ENCODE measurements at regions not wholly inside any gene's neighbourhood (a gene's known extent, or its start where the extent isn't known, plus 50 kb on each side); places are given as distances from the start of the nearest gene placed in this dataset.
"Not testable (repeated sequence)": the region's sequence is repeated elsewhere in the genome, so short reads cannot be mapped to it uniquely, and the experiment has no call there.

DNA sequence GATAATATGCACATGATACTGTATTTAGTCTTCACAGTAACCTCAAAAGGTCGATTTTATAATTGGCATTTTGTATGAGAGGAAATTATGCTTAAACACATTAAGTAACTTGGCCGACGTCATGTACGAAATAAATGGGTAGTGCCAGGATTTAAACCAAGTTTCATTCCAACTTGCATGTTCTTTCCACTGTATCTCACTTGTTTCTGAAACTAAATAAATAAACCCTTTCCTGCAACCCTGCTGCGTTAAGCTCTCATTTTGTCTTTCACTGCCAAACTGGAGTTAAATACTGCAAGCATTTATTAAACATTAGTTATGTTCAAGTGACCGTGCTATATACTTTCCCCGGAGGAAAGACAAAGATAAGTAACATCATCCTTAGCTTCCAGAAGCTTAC is 293.9 kb upstream of the PRKD1 start:
- DNase-seq (ENCODE audit: low spot score) = no peak

DNA sequence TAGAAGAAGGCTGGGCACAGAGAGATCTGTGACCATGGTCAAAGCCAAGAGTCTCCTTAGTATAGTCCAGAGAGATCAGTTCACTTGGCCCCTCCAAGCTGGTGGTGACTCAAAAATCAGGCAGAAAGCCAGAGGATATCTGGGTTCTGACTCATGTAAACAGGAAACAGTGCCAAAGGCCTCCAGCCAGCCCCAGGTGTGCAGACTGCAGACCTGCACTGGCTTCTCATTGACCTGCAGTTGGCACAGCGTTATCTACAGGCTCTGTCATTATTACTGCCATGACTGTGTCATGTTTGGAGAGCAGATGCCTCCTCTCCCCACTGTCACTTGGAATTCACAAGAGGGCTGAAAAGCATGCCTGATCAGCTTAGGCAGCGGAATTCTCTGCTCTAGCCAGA is 295.7 kb upstream of the PRKD1 start:
- DNase-seq (ENCODE audit: low spot score) = no peak

DNA sequence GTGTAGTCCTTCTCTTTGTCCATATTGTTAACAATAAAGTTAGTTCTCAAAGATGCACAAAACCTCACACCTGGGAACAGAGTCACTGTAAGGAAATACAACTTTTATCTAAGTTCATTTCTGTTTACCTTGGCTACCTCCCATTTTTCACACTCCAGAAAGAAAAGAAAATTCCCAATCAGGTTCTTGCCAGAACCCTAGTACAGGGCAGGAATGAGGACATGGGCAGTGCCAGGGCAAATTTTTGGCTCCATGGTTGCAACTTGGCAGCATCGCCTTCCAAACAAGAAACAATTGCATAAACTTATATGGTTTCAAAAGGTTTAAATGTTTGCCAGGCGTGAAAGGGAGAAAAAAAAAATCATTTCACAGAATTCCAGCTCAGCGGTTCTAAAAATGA is 296.3 kb upstream of the PRKD1 start:
- no peak for DNase-seq (ENCODE audit: low spot score)

DNA sequence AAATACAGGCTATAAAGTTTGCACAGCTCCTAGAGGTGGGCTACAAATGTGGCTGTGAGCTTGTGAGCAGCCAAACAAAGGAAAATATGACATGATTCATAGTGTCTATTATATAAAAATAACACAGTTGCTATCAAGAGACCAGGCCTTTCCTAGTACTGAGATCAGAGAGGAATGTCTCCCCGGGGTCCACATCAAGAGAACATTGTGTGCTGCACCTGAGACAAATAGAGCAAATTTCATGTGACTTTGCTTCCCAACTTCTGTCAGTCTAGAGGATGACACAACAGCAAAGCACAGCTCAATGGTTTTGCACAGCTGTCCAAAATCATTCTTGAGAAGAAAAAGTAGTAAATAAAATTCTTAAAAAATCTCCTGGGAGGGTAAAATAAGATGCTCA is 297.5 kb upstream of the PRKD1 start:
- DNase-seq (ENCODE audit: low spot score) = no peak

DNA sequence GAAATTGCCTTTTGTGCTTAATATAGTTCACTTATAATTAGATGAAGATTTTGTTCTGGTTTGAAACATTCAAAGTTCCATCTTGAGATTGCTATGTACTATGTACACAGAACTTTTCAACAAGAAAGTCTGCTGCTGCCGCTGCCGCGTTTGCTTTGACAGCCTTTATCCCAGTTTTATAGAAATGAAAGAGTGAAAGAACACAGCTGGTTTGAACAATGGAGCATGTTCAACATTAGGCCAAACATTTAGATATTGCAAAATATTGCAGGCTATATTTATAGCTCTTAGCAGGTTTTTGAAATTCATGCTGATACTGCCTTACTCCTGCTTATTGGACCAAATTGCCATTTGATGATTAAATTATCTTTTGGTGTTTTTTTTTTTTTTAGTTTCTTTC is 299.8 kb upstream of the PRKD1 start:
- no peak for DNase-seq (ENCODE audit: low spot score)

DNA sequence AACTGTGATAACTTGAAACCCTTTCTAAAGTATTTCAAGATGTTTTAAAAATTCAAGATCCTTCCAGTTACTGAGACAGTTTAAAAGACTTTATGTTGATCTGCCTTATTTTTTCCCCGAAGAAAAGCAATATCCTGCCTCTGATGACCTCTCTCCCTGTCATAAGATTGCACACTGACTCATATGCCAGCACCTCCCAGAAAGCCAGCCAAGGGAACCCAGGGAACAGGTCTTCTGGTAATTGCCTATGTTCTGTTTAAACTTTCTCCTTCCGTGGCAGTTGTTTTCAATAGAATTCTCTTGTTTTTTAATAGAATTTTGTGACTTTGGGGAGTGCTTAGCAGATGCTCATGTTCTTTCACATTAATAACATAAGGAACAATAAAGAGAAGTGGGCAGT is 300.2 kb upstream of the PRKD1 start:
- no peak for DNase-seq (ENCODE audit: low spot score)

DNA sequence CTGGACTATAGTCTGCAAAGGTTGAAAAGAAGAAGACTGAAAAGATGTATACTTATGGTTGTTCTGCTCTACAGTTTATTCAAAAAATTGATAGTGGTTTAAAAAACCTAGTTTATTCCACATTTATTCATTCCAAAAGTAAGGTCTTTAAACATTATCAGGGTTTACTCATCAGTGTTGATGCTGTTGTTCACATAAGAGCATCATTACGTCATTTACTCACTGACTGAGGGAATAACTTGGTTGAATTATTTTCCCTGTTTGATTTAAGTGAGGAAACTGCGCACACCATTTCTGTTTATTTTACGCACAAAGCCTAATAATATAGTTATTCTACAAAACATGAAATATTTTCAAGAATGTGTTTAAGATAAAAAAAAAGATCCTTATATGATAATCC is 303.1 kb upstream of the PRKD1 start:
- no peak for DNase-seq (ENCODE audit: low spot score)

DNA sequence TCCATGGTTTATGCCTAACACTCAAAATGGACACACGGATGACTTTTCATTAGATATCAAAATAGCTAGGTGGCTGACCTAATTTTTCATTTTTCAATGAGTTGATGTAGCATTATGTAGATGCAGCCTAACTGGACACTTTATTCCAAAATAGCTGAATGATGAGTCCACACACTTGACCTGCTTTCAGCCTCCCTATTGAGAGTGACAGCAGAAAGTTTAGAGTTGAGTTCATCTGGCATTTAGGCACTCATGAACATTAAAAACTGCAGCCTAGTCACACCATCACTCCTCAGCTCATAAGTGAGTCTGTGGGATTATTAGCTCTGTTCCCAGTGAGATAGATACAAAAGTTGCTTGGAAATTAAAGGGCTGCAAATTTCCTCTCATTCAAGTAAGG is 307.3 kb upstream of the PRKD1 start:
- no peak for DNase-seq (ENCODE audit: low spot score)

DNA sequence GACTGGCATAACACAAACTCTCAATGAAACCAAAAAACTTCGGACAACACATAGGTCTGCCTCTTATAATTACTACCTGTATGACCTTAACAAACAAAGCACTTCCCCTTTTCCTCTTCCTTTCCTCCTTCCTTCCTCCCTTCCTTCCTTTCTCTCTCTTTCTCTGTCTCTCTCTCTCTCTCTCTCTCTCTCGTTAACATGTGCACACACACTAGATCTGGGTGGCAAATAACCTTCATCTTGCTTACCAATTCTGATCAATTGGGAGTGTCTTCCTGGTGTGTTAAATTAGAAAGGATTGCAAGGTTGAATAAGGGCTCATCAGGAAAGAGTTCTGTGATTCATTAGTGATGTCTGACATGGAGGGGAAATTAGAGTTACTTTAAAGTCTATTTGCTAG is 307.8 kb upstream of the PRKD1 start:
- DNase-seq (ENCODE audit: low spot score) = no peak

DNA sequence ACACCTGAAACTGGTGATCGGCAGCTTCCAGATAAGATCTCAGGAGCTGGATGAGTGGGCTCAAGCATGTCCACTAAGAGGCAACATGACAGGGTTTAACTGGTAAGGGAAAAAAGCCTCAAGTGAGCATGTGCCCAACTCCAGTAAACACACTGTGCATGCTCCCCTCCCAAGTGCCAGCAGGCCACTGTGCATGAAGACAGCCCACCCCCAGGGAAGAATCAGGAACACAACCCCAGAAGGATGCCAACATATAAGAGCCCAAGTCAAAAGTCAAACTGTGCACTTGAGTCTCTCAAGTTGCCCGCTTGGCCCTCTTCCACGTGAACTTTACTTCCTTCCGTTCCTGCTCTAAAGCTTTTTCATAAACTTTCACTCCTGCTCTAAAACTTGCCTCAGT is 311.3 kb upstream of the PRKD1 start:
- DNase-seq (ENCODE audit: low spot score) = no peak

DNA sequence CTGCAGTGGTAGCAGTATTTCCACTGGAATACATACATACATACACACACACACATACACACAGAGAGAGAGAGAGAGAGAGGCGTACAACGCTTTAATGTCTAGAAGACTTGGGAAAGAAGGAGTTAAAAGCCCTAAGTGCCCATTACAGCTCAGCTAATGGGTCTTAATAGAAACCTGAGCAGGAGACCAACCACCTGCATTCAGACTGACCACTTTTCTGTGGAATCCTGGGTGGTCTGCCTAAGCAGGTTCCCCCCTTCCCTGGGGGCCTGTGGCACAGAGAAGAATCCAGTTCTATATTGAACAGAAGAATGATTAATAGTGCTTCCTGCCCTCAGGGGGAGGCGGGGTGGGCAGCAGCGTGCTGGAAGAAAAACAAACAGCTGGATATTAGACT is 312.4 kb upstream of the PRKD1 start:
- no peak for DNase-seq (ENCODE audit: low spot score)

DNA sequence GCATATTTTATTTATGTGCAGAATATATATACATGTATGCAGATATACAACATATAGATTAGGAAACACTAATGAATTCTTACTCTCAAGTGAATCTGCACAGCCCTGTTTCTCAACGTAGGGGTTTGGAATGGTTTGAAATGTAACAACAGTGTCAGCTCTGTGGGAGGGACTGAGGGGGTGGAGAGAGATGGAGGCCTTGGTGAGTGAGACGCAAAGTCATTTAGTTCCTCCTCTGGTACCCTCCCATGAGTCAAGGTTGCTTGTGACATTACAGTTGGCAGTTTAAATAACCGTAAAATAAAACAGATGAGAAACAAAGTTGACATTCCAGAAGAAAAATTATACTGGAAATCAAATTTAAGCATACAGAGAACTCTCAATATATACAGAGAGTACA is 313.0 kb upstream of the PRKD1 start:
- DNase-seq (ENCODE audit: low spot score) = no peak

DNA sequence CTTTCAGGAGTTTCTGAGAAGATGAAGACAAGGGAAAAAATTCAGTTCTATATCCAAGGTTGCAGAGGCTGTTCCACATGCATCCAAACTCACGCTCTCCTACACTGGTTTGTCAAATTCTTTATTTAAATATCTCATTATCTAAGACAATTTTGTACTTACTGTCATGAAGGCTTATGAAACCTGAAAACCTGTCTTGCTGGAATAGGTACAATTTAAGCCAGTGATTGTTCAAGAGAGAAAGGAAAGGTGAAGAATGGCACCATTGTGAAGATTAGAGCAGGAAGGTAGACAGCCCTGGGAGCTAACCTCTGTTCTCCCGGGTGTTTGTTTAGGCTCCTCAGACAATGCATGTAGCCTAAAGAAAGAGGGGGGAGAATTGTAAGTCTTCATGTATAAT is 315.1 kb upstream of the PRKD1 start:
- DNase-seq (ENCODE audit: low spot score) = no peak

DNA sequence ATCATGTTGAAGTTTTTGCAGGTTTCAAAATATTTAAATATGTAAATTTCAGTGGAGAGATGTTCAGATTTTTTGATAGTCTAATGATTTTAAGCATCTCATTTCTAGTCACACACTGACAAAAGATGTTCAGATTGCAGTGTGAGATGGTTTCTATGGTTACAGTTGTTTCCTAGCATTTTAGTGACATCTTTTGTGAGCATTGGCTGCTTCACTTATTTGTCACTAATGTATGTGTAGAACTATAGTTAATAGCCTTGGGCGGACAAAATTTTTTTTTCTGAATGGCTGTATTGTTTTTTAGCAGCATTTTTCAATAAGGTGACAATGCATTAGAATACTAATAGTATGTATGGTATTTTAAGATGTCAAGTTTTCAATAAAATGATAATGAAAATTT is 315.6 kb upstream of the PRKD1 start:
- no peak for DNase-seq (ENCODE audit: low spot score)

DNA sequence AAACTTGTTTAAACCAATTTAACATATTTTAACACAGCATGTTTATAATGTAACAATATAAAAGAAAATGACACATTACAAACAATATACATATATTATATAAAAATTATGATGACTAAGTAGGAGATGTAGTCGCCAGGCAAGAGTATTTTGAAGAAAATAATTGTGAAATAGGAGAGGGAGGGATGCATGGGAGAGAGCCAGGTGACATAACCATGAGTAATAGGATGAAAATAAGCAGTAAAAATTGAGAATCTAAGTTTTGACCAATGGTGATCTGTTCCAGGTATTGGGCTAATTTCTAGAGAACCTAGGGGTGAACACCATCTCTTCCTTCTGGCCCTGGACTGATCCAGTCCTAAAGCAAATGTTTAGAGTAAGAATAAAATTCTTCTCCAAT is 315.2 kb upstream of the G2E3 start:
- DNase-seq (ENCODE audit: low spot score) = no peak

DNA sequence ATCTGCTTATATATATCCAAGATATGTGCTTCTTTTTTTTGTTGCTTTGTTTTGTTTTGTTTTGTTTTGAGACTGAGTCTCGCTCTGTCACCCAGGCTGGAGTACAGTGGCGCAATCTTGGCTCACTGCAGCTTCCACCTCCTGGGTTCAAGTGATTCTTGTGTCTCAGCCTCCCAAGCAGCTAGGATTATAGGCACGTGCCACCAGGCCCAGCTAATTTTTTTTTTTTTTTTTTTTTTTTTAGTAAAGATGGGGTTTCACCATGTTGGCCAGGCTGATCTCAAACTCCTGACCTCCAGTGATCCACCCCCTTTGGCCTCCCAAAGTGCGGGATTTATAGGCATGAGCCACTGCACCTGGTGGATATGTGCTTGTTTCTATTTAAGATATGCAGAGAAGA is 314.6 kb upstream of the G2E3 start:
- not testable (repeated sequence) for DNase-seq (ENCODE audit: low spot score)

DNA sequence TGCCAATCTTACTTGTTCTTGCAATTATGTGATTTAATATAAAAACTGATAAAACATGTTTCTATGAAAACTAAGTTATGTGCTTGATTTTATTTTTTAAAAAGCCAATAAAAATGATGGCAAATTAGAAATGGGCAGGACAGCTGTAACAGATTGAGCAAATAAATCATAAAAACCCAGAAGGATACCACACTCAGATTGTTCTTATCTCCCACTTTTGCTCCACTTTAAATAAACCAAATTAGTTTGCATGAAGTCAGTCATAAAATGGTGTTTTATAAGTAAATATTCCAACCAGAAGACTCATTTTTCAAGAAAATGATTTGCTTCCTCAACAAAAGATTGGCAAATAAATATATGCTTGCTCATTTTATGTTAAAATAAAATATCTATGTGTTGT is 307.9 kb upstream of the G2E3 start:
- DNase-seq (ENCODE audit: low spot score) = no peak

DNA sequence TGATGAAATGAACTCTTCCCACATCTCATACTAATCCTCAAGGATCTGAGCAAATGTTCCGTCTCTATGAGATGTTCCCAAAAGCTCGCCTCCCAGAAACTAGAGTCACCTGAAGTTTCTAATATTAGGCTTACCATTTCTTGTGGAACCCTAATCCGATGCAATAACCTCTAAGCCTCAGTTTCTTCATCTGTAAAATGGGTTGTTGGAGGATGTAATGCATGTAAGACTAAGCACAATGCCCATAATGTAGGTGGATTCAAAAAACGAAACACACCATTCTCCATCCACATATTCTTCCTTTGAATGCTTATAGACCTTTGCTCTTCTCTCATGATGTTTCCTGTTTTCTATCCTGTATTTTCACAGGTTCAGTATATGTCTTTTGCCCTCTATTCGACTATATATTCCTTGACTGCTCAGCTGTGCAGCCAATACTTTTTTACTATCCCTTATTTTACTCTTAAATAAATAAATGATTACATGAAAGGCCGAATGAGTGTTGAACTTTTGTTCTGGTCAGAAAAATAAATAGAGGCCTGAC is 307.3 kb upstream of the G2E3 start:
- DNase-seq (ENCODE audit: low spot score) = no peak

DNA sequence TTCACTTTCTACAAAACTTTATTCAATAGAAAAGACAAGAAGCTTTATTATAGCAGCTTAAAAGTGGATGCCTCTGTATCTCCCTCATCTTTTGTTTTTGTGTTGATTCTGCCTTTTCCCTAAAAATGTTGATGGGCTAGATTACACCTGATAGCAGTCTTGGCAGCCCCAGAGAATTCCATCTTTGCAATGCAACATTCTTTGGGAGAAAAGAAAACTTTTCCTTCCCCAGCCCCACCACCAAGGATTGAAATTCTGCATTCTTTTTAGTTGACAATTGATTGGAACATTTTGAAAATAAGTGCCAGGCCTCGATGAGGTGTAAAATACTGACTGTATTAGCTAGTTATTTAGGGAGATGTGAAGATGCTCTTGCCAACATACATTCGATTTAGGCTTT is 306.8 kb upstream of the G2E3 start:
- no peak for DNase-seq (ENCODE audit: low spot score)

DNA sequence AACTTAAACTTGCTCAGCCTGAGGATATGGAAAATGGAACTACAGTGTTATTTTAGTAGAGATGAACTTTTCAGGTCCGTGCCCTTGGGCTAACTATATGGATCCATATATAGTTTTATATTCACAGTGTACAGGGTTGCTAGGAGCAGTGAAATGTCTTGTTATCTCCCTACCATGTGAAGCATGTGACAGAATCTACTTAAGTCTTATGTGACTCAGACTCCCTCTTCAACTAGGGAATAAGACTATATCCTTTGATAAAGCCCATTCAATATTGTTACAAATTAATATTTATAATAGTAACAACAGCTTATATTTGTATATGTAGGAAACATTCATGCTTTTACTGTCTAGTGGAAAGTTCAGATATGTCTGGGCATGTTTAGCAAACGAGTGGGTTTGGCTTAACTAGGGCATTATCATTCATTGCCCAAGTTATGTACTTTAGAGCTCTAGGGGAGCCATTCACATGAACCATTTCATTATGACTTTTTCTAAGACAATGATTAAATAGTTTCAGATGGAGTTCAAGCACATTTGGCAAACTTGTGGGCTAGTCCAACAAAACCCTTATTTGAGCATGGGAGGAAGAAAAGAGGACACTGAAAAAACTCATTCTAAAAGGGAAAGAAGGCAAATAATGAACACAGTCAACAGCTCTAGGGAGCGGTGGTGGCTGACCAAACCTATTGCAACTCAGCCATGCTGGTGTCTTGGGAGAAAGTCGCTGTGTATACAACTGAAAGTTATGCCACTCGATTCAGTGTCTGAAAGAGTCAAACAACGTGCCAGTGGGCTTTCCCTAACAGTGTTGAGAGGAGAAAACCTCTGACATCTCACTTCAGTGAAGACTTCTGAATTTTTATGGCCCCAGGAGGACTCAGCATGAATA is 305.9 kb upstream of the G2E3 start:
- DNase-seq (ENCODE audit: low spot score) = no peak

DNA sequence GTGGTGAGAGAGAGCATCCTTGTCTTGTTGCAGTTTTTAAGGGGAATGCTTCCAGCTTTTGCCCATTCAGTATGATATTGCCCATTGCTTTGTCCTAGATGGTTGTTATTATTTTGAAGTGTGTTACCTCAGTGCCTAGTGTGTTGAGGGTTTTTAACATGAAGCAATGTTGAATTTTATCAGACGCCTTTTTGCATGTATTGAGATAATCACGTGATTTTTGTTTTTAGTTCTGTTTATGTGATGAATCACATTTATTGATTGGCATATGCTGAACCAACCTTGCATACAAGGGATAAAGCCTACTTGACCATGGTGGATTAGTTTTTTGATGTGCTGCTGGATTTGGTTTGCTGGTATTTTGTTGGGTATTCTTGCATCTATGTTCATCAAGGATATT is 302.3 kb upstream of the G2E3 start:
- no peak for DNase-seq (ENCODE audit: low spot score)

DNA sequence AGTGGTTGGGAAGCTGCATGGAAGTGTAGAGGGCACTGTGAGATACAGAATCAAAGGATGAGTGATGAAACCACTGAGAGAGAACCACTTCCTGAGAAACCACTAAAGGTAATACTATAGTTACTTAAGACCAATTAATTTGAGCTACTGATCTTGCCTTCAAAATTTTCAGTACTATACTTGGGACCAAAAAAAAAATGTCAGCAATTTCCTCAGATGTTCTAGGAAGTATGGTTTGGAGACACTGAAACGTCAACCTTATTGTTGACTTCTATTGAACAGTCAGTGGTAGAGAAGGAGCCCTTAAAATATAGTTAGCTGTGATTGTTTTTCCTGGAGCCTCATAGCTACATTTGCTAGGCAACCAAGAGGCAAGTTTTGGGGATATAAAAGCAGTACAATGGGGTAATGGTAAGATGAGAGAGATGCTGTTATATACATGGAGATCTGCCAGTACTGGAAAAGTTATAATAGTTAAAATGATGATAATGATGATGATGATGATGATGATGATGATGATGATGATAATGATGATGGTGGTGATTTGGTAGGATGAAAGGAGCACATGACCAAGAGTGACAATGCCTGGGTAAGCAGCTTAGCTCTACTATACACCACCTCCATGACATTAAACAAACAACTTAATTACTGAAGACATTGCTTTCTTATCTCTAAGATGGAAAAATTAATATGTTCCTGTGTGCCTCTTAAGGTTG is 300.9 kb upstream of the G2E3 start:
- DNase-seq (ENCODE audit: low spot score) = no peak

DNA sequence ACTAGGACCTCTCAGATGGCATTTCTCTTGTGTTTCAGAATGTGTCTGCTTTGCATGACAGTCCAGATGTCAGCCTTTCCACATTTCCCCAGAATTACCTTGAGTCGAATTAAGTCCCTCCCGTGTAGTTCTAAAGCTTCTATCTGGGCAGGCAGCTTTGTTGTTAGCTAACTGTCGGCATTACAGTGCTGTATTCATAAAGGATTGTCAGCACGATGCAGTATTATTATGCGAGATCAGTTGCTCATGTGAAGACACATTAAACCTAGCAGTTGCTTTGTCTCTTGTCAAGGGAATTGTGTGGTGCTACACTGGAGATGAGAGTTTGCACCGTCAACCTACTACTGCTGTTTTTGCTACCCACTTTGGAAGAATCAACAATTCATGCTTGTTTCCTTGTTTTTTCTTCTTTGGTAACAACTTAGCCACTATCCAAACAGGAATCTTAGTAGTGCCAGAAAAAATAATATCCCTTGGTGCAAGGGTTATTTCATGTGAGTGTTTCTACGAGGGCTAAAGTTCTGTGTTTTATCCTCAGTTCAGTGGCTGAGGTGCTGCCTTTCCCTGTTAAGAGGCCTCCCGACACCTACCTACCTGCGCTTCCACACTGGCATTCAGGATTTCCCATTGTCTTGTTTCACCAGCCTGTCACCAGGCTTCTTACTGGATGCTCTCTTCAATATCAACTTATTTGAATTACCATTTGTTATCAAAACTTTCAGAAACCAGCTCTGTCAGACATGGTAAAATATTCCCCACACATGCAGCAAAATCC is 297.9 kb upstream of the G2E3 start:
- DNase-seq (ENCODE audit: low spot score) = no peak

Data from hematopoietic multipotent progenitor cell treated with erythropoietin and hydrocortisone succinate and interleukin-3 and kit ligand, for 17 days (in vitro differentiated cells).